Fibroblast of lung (primary cell): ENCODE measurements at regions not wholly inside any gene's neighbourhood (a gene's known extent, or its start where the extent isn't known, plus 50 kb on each side); places are given as distances from the start of the nearest gene placed in this dataset.

Experiments used
- DNase-seq, 2 donors: peaks; one replicate each; pipeline versions ENCODE4 v3.0.0 to v3.0.0-alpha.2; 2010; ENCODE audit warnings: low read depth in 2 of 2
- H2AFZ ChIP-seq: 2 replicates; pipeline ENCODE4 v1.5.1; 2012; ENCODE audit warnings: low read length, control low read depth, inconsistent platforms
- H3K27ac ChIP-seq: 2 replicates; pipeline ENCODE4 v1.5.1; 2011; ENCODE audit warnings: low read length, control low read depth; ENCODE audit not compliant: insufficient read depth
- H3K27me3 ChIP-seq: 2 replicates; pipeline ENCODE4 v1.5.1; 2011; ENCODE audit warnings: mild to moderate bottlenecking, low read length; ENCODE audit not compliant: control insufficient read depth, insufficient read depth
- H3K36me3 ChIP-seq: 2 replicates; pipeline ENCODE4 v1.5.1; 2011; ENCODE audit warnings: low read length; ENCODE audit not compliant: control insufficient read depth, insufficient read depth
- H3K4me1 ChIP-seq: 2 replicates; pipeline ENCODE4 v1.5.1; 2011; ENCODE audit warnings: low read length; ENCODE audit not compliant: control insufficient read depth, insufficient read depth; ENCODE audit errors: extremely low read depth
- H3K4me2 ChIP-seq: 2 replicates; pipeline ENCODE4 v1.5.1; 2011; ENCODE audit warnings: low read length, control low read depth; ENCODE audit not compliant: insufficient read depth; ENCODE audit errors: extremely low read depth
- H3K4me3 ChIP-seq, 4 experiments: fragments of 200-600 bp in 1 of 4; sonication (generic) in 1 of 4; replicated peaks in 1 of 4; 2 replicates each; pipeline ENCODE4 v1.5.1; 2011 to 2016; ENCODE audit warnings: low read length in 4 of 4, low read depth in 3 of 4, mild to moderate bottlenecking in 3 of 4, control low read depth in 2 of 4, inconsistent platforms in 1 of 4, mixed read lengths in 1 of 4; ENCODE audit not compliant: insufficient read depth in 1 of 4; ENCODE audit errors: control extremely low read depth in 1 of 4
- H3K79me2 ChIP-seq: 2 replicates; pipeline ENCODE4 v1.5.1; 2012; ENCODE audit warnings: mild to moderate bottlenecking, low read length, inconsistent platforms; ENCODE audit not compliant: control insufficient read depth, insufficient read depth
- H3K9ac ChIP-seq: 2 replicates; pipeline ENCODE4 v1.5.1; 2011; ENCODE audit warnings: mild to moderate bottlenecking, low read length, control low read depth; ENCODE audit not compliant: insufficient read depth
- H3K9me3 ChIP-seq: 2 replicates; pipeline ENCODE4 v1.5.1; 2012; ENCODE audit warnings: low read depth, low read length; ENCODE audit not compliant: control insufficient read depth, insufficient read depth
- H4K20me1 ChIP-seq: 2 replicates; pipeline ENCODE4 v1.5.1; 2011; ENCODE audit warnings: low read length; ENCODE audit not compliant: control insufficient read depth, insufficient read depth; ENCODE audit errors: extremely low read depth
- CTCF ChIP-seq, 2 donors: IDR thresholded peaks in 1 of 2; conservative IDR thresholded peaks in 1 of 2; 1 replicate in 1 of 2; 2 replicates in 1 of 2; pipeline ENCODE4 v1.5.1; 2011 to 2012; ENCODE audit warnings: low read length in 2 of 2, control low read depth in 1 of 2, inconsistent platforms in 1 of 2, low read depth in 1 of 2, mild to moderate bottlenecking in 1 of 2
- EZH2 ChIP-seq: IDR thresholded peaks from 2 replicates; pipeline ENCODE4 v1.5.1; 2012; ENCODE audit warnings: low read length, control low read depth, mild to moderate bottlenecking; ENCODE audit errors: missing control alignments

GRCh38 chr22:47552541-47553205 lies 790.2 kb downstream of the TBC1D22A start:
- H3K9ac ChIP-seq: no peak overlapping the region
- no peak for TF ChIP-seq EZH2
- no peak for TF ChIP-seq CTCF (conservative IDR thresholded peaks at IDR 0.05 in 1 of 2, IDR thresholded peaks at IDR 0.05 in 1 of 2; ENCODE audit: low read depth in 1 of 2, low read length in 2 of 2)
- H3K9me3 ChIP-seq: no peaks in the 10 kb centered on the region
- no peak for DNase-seq
- H3K4me2 ChIP-seq: no peak overlapping the region
- no peaks in the 10 kb centered on the region for H3K36me3 ChIP-seq
- no peaks in the 10 kb centered on the region for H3K79me2 ChIP-seq
- H3K27me3 ChIP-seq: no peaks in the 10 kb centered on the region
- H2AFZ ChIP-seq: no peak overlapping the region
- no peak overlapping the region for H3K4me3 ChIP-seq
- H3K27ac ChIP-seq: no peak overlapping the region
- no peaks in the 10 kb centered on the region for H4K20me1 ChIP-seq
- no peaks in the 10 kb centered on the region for H3K4me1 ChIP-seq

- no peaks in the 10 kb centered on the region for H3K9me3 ChIP-seq
- no peaks in the 10 kb centered on the region for H3K79me2 ChIP-seq
Measured at GRCh38 chr22:47552024-47552423, 789.6 kb downstream of the TBC1D22A start.

GRCh38 chr22:47551431-47551775 lies 789.0 kb downstream of the TBC1D22A start:
- H3K36me3 ChIP-seq: no peaks in the 10 kb centered on the region
- no peak overlapping the region for H3K9ac ChIP-seq
- no peaks in the 10 kb centered on the region for H3K4me1 ChIP-seq
- no peaks in the 10 kb centered on the region for H3K27me3 ChIP-seq
- H3K79me2 ChIP-seq: no peaks in the 10 kb centered on the region
- H3K4me2 ChIP-seq: no peak overlapping the region
- H3K27ac ChIP-seq: no peak overlapping the region
- no peaks in the 10 kb centered on the region for H4K20me1 ChIP-seq
- TF ChIP-seq EZH2: no peak
- no peak for TF ChIP-seq CTCF (conservative IDR thresholded peaks at IDR 0.05 in 1 of 2, IDR thresholded peaks at IDR 0.05 in 1 of 2; ENCODE audit: low read depth in 1 of 2, low read length in 2 of 2)
- DNase-seq: no peak
- no peak overlapping the region for H2AFZ ChIP-seq
- no peaks in the 10 kb centered on the region for H3K9me3 ChIP-seq
- no peak overlapping the region for H3K4me3 ChIP-seq

More at GRCh38 chr22:47552024-47552423, 789.6 kb downstream of the TBC1D22A start:
- no peak overlapping the region for H3K9ac ChIP-seq
- no peak overlapping the region for H2AFZ ChIP-seq
- TF ChIP-seq EZH2 (no peak), CTCF (conservative IDR thresholded peaks at IDR 0.05 in 1 of 2, IDR thresholded peaks at IDR 0.05 in 1 of 2; ENCODE audit: low read depth in 1 of 2, low read length in 2 of 2) (no peak)
- H3K4me2 ChIP-seq: no peak overlapping the region
- H3K27me3 ChIP-seq: no peaks in the 10 kb centered on the region
- H3K27ac ChIP-seq: no peak overlapping the region
- no peaks in the 10 kb centered on the region for H3K4me1 ChIP-seq
- no peak overlapping the region for H3K4me3 ChIP-seq
- H3K36me3 ChIP-seq: no peaks in the 10 kb centered on the region
- H4K20me1 ChIP-seq: no peaks in the 10 kb centered on the region
- DNase-seq: no peak
